SK-N-SH (cell line): ENCODE measurements at regions not wholly inside any gene's neighbourhood (a gene's known extent, or its start where the extent isn't known, plus 50 kb on each side); places are given as distances from the start of the nearest gene placed in this dataset.

Experiments used
- CTCF ChIA-PET: fragments of 300-600, 350-600 bp; formaldehyde crosslinking; extraction: SDS; loops from one replicate; lab custom pipeline; 2021; lab: Yijun Ruan, JAX
- POLR2A ChIA-PET: fragments of 350-600 bp; sonication (Branson Sonifier 250); formaldehyde crosslinking; extraction: SDS; loops from one replicate; lab custom pipeline; 2020; ENCODE audit warnings: antibody characterized with exemption, inconsistent platforms; lab: Yijun Ruan, JAX
- DNase-seq: peaks from one replicate; pipeline ENCODE4 v3.0.0; 2012
- H2AFZ ChIP-seq: fragments of 200-600 bp; sonication (generic); 2 replicates; pipeline ENCODE4 v1.8.1; 2016; ENCODE audit warnings: antibody characterized with exemption, mild to moderate bottlenecking, low read depth
- H3F3A ChIP-seq: fragments of 200-600 bp; sonication (generic); replicated peaks from 2 replicates; pipeline ENCODE3; 2016; ENCODE audit warnings: antibody characterized with exemption, mild to moderate bottlenecking; ENCODE audit not compliant: insufficient read depth
- H3K27ac ChIP-seq, 2 experiments: fragments of 200-500 bp in 1 of 2; fragments of 200-600 bp in 1 of 2; sonication (Bioruptor generic) in 1 of 2; sonication (generic), shearing (Covaris generic) in 1 of 2; 2 replicates each; pipeline versions ENCODE4 v1.5.1 to v1.6.1; 2014 to 2016; ENCODE audit warnings: low read depth in 2 of 2, inconsistent platforms in 1 of 2, low read length in 1 of 2, mild to moderate bottlenecking in 1 of 2, mixed read lengths in 1 of 2
- H3K27me3 ChIP-seq: fragments of 200-600 bp; sonication (generic), shearing (Covaris generic); 2 replicates; pipeline ENCODE4 v1.6.1; 2016; ENCODE audit warnings: mixed run types; ENCODE audit not compliant: insufficient read depth
- H3K36me3 ChIP-seq, 2 experiments: fragments of 200-500 bp in 1 of 2; fragments of 200-600 bp in 1 of 2; sonication (Bioruptor generic) in 1 of 2; sonication (generic) in 1 of 2; replicated peaks in 1 of 2; 2 replicates each; pipeline versions ENCODE3 to v1.5.1; 2014 to 2016; ENCODE audit warnings: low read length in 1 of 2, mild to moderate bottlenecking in 1 of 2; ENCODE audit not compliant: insufficient read depth in 2 of 2, control insufficient read depth in 1 of 2
- H3K4me1 ChIP-seq, 2 experiments: fragments of 200-500 bp in 1 of 2; fragments of 200-600 bp in 1 of 2; sonication (Bioruptor generic) in 1 of 2; sonication (generic), shearing (Covaris generic) in 1 of 2; 2 replicates each; pipeline versions ENCODE4 v1.5.1 to v1.6.1; 2014 to 2016; ENCODE audit warnings: low read depth in 1 of 2, low read length in 1 of 2, mixed run types in 1 of 2; ENCODE audit not compliant: insufficient read depth in 2 of 2, control insufficient read depth in 1 of 2
- H3K4me2 ChIP-seq: fragments of 200-600 bp; sonication (generic), shearing (Covaris generic); 2 replicates; pipeline ENCODE4 v1.6.1; 2017; ENCODE audit warnings: mixed run types
- H3K4me3 ChIP-seq, 2 experiments: fragments of 200-500 bp in 1 of 2; fragments of 200-600 bp in 1 of 2; sonication (Bioruptor generic) in 1 of 2; sonication (generic), shearing (Covaris generic) in 1 of 2; 2 replicates each; pipeline versions ENCODE4 v1.5.1 to v1.8.1; 2014 to 2016; ENCODE audit warnings: low read depth in 2 of 2, inconsistent platforms in 1 of 2, low read length in 1 of 2, mild to moderate bottlenecking in 1 of 2, mixed read lengths in 1 of 2, moderate library complexity in 1 of 2
- H3K79me2 ChIP-seq: fragments of 200-600 bp; sonication (generic); 2 replicates; pipeline ENCODE4 v1.8.1; 2017; ENCODE audit warnings: mild to moderate bottlenecking; ENCODE audit not compliant: insufficient read depth
- H3K9ac ChIP-seq: fragments of 200-600 bp; sonication (generic); 2 replicates; pipeline ENCODE4 v1.6.1; 2017; ENCODE audit warnings: mixed run types
- H3K9me2 ChIP-seq: fragments of 200-600 bp; sonication (generic); 2 replicates; pipeline ENCODE4 v1.6.1; 2017; ENCODE audit warnings: mixed run types
- H3K9me3 ChIP-seq: fragments of 200-600 bp; sonication (generic); 2 replicates; pipeline ENCODE4 v1.6.1; 2017; ENCODE audit warnings: mixed run types, mild to moderate bottlenecking, moderate library complexity
- H4K20me1 ChIP-seq: fragments of 200-600 bp; sonication (generic); 2 replicates; pipeline ENCODE4 v1.6.1; 2017; ENCODE audit warnings: mild to moderate bottlenecking, mixed run types; ENCODE audit not compliant: insufficient read depth
- CHD2 ChIP-seq: fragments of 150-350 bp; IDR thresholded peaks from 2 replicates; pipeline ENCODE4 v1.6.1; 2018; ENCODE audit warnings: low read length; ENCODE audit not compliant: partially characterized antibody
- ELF1 ChIP-seq: IDR thresholded peaks from 2 replicates; pipeline ENCODE4 v1.4.0; 2012
- EP300 ChIP-seq, 2 experiments: IDR thresholded peaks; 2 replicates each; pipeline versions ENCODE4 v1.4.0 to v1.6.1; 2012; ENCODE audit warnings: borderline replicate concordance in 1 of 2, low read depth in 1 of 2, low read length in 1 of 2
- MAX ChIP-seq: IDR thresholded peaks from 2 replicates; pipeline ENCODE4 v1.4.0; 2012; ENCODE audit warnings: low read depth
- MEF2A ChIP-seq: IDR thresholded peaks from 2 replicates; pipeline ENCODE4 v1.4.0; 2012; ENCODE audit warnings: low read depth, borderline replicate concordance
- REST ChIP-seq: IDR thresholded peaks from 2 replicates; pipeline ENCODE4 v1.6.1; 2012; ENCODE audit warnings: mild to moderate bottlenecking, low read depth, low read length, moderate library complexity
- TEAD4 ChIP-seq: IDR thresholded peaks from 2 replicates; pipeline ENCODE4 v1.4.0; 2012; ENCODE audit warnings: mild to moderate bottlenecking, borderline replicate concordance; ENCODE audit not compliant: insufficient read depth
- ZBTB33 ChIP-seq: IDR thresholded peaks from 2 replicates; pipeline ENCODE4 v1.4.0; 2012; ENCODE audit warnings: low read depth, borderline replicate concordance
- WGBS: methylation state at CpG from one replicate; pipeline ENCODE4 v1.1.6; 2017; ENCODE audit warnings: low lambda C conversion rate; 5-methylcytosine and 5-hydroxymethylcytosine counted together

GRCh38 chr22:19646383-19646782 is 67.9 kb upstream of the SEPTIN5 start:
- no peak overlapping the region for H3K9ac ChIP-seq
- H4K20me1 ChIP-seq = no peaks in the 10 kb centered on the region
- H3K27ac ChIP-seq = no peak overlapping the region
- no peaks in the 10 kb centered on the region for H3F3A ChIP-seq
- H3K27me3 ChIP-seq = no peaks in the 10 kb centered on the region; the same call in 1 of the 2 replicates
- H3K79me2 ChIP-seq = no peaks in the 10 kb centered on the region
- ChIA-PET CTCF (interaction anchor here (0.9 to 4.0 kb wide), 6 partner anchors 8 to 150 kb away, joined by 3 to 26 read pairs (median 4); no protein-coding TSS in a partner anchor), POLR2A (no interaction called here)
- H3K4me3 ChIP-seq = no peak overlapping the region
- no peaks in the 10 kb centered on the region for H3K9me2 ChIP-seq
- no peak overlapping the region for H2AFZ ChIP-seq
- H3K4me2 ChIP-seq = no peak overlapping the region
- no peaks in the 10 kb centered on the region for H3K36me3 ChIP-seq
- H3K4me1 ChIP-seq = peaks cover 0 to 3% of the 10 kb centered on the region in 2 experiments; a peak in 1 of 4 replicates
- H3K9me3 ChIP-seq = peaks cover 11% of the 10 kb centered on the region; the same call in 1 of the 2 replicates
- 27% methylated on average over 2 of the region's 3 CpGs for WGBS
- no peak for DNase-seq
- no peak for TF ChIP-seq MAX
- no peak for TF ChIP-seq CHD2
- no peak for TF ChIP-seq ZBTB33
- no peak for TF ChIP-seq ELF1

GRCh38 chr22:19648419-19648929 is 65.8 kb upstream of the SEPTIN5 start:
- WGBS = 77% methylated on average over 3 of the region's 3 CpGs
- H3K4me2 ChIP-seq = no peak overlapping the region
- no peaks in the 10 kb centered on the region for H3K36me3 ChIP-seq
- H3K4me3 ChIP-seq = no peak overlapping the region
- no peak for DNase-seq
- CTCF ChIA-PET = interaction anchor here (0.6 kb wide), 1 partner anchor 101 kb away, joined by 3 read pairs; no protein-coding TSS in a partner anchor
- no peaks in the 10 kb centered on the region for H4K20me1 ChIP-seq
- no peaks in the 10 kb centered on the region for H3K79me2 ChIP-seq
- TF ChIP-seq MEF2A (no peak), EP300 (IDR thresholded peaks at IDR 0.05; ENCODE audit: borderline replicate concordance in 1 of 2, low read depth in 1 of 2, low read length in 1 of 2) (no peak), TEAD4 (no peak), REST (no peak)
- no peak overlapping the region for H3K9ac ChIP-seq
- H2AFZ ChIP-seq = no peak overlapping the region
- no peak overlapping the region for H3K27ac ChIP-seq
- H3K27me3 ChIP-seq = no peaks in the 10 kb centered on the region; the same call in 1 of the 2 replicates
- POLR2A ChIA-PET = no interaction called here
- no peaks in the 10 kb centered on the region for H3F3A ChIP-seq
- peaks cover 11% of the 10 kb centered on the region; the same call in 1 of the 2 replicates for H3K9me3 ChIP-seq
- H3K9me2 ChIP-seq = no peaks in the 10 kb centered on the region
- peaks cover 0 to 3% of the 10 kb centered on the region in 2 experiments; a peak in 1 of 4 replicates for H3K4me1 ChIP-seq
